Activated CD4-positive, alpha-beta T cell treated with anti-CD3 and anti-CD28 coated beads, Interleukin-2, amount 10 ng/mL, durations not matched to agents 24 days and 14 days (primary cell): ENCODE measurements at regions not wholly inside any gene's neighbourhood (a gene's known extent, or its start where the extent isn't known, plus 50 kb on each side); places are given as distances from the start of the nearest gene placed in this dataset.

Experiments used
- DNase-seq: peaks from one replicate; pipeline ENCODE4 v3.0.0; 2022
- H3K27ac Mint-ChIP-seq: one replicate; pipeline ENCODE4 v1.8.0; 2022; ENCODE audit warnings: mild to moderate bottlenecking, mixed read lengths
- H3K27me3 Mint-ChIP-seq: one replicate; pipeline ENCODE4 v1.8.0; 2022; ENCODE audit warnings: mixed read lengths
- H3K36me3 Mint-ChIP-seq: one replicate; pipeline ENCODE4 v1.8.0; 2022; ENCODE audit warnings: low read depth, mild to moderate bottlenecking, mixed read lengths
- H3K4me1 Mint-ChIP-seq: one replicate; pipeline ENCODE4 v1.8.0; 2021; ENCODE audit warnings: mixed read lengths
- H3K4me3 Mint-ChIP-seq: one replicate; pipeline ENCODE4 v1.8.0; 2022; ENCODE audit warnings: mild to moderate bottlenecking, moderate library complexity, mixed read lengths
- H3K9me3 Mint-ChIP-seq: one replicate; pipeline ENCODE4 v1.8.0; 2021; ENCODE audit warnings: mixed read lengths
- intact Hi-C: fragments of 100-400 bp; cut with micrococcal nuclease; formaldehyde crosslinking; loops from one replicate; pipeline ENCODE4 v1.15.1; 2023

- no peaks in the 10 kb centered on the region for H3K36me3 Mint-ChIP-seq
- intact Hi-C loops = no loop called here
- H3K27ac Mint-ChIP-seq = no peak overlapping the region
- DNase-seq = no peak
- H3K27me3 Mint-ChIP-seq = no peaks in the 10 kb centered on the region
- no peak overlapping the region for H3K4me3 Mint-ChIP-seq
- H3K9me3 Mint-ChIP-seq = peaks cover 7% of the 10 kb centered on the region
- H3K4me1 Mint-ChIP-seq = peaks cover 2% of the 10 kb centered on the region
These were observed 59.4 kb upstream of the CD96 start for GRCh38 chr3:111482574-111482973.

GRCh38 chr3:111485086-111485485, 56.9 kb upstream of the CD96 start:
- H3K27me3 Mint-ChIP-seq = no peaks in the 10 kb centered on the region
- intact Hi-C loops = no loop called here
- no peak overlapping the region for H3K4me3 Mint-ChIP-seq
- H3K9me3 Mint-ChIP-seq = peaks cover 15% of the 10 kb centered on the region
- H3K4me1 Mint-ChIP-seq = peaks cover 2% of the 10 kb centered on the region
- no peak for DNase-seq
- H3K27ac Mint-ChIP-seq = no peak overlapping the region
- H3K36me3 Mint-ChIP-seq = no peaks in the 10 kb centered on the region
